Nucleus accumbens (tissue), 56 donors: ENCODE measurements at regions not wholly inside any gene's neighbourhood (a gene's known extent, or its start where the extent isn't known, plus 50 kb on each side); places are given as distances from the start of the nearest gene placed in this dataset.
"Not testable (repeated sequence)": the region's sequence is repeated elsewhere in the genome, so short reads cannot be mapped to it uniquely, and the experiment has no call there.

Experiments used
- DNase-seq, 56 donors: peaks; one replicate each; lab custom pipeline; 2025; lab: John Stamatoyannopoulos, UW

- DNase-seq = no peak
These were observed 1310.8 kb upstream of the CHAC2 start for GRCh38 chr2:52456561-52457377.

- no peak for DNase-seq
These were observed 1312.6 kb upstream of the CHAC2 start for GRCh38 chr2:52454962-52455361.

- DNase-seq = no peak
These were observed 1315.4 kb upstream of the CHAC2 start for GRCh38 chr2:52452201-52452600.

- no peak for DNase-seq
These were observed 1321.9 kb upstream of the CHAC2 start for GRCh38 chr2:52445686-52446085.

GRCh38 chr2:52431352-52431760 lies 1336.2 kb upstream of the CHAC2 start:
- no peak for DNase-seq

- no peak for DNase-seq
These were observed 1337.9 kb upstream of the CHAC2 start for GRCh38 chr2:52429740-52430139.

- DNase-seq = no peak
These were observed 1338.4 kb upstream of the CHAC2 start for GRCh38 chr2:52429171-52429570.

GRCh38 chr2:52428224-52428623 lies 1339.4 kb upstream of the CHAC2 start:
- no peak for DNase-seq

GRCh38 chr2:52423655-52424054 lies 1343.9 kb upstream of the CHAC2 start:
- no peak for DNase-seq

GRCh38 chr2:52423111-52423510 lies 1344.5 kb upstream of the CHAC2 start:
- DNase-seq = no peak

- DNase-seq = no peak
These were observed 1351.3 kb upstream of the CHAC2 start for GRCh38 chr2:52416340-52416739.

GRCh38 chr2:52414561-52415295 lies 1352.9 kb upstream of the CHAC2 start:
- peak in 1 of 56 donors; percentile 2 for DNase-seq

- not testable (repeated sequence) for DNase-seq
These were observed 1358.1 kb upstream of the CHAC2 start for GRCh38 chr2:52409308-52410118.

- DNase-seq = no peak
These were observed 1361.6 kb upstream of the CHAC2 start for GRCh38 chr2:52405980-52406379.

GRCh38 chr2:52404866-52405265 lies 1362.7 kb upstream of the CHAC2 start:
- no peak for DNase-seq

- no peak for DNase-seq
These were observed 1363.6 kb upstream of the CHAC2 start for GRCh38 chr2:52404046-52404445.

GRCh38 chr2:52402128-52402527 lies 1365.5 kb upstream of the CHAC2 start:
- DNase-seq = no peak

GRCh38 chr2:52396836-52397235 lies 1364.9 kb upstream of the NRXN1 start:
- DNase-seq = no peak

- no peak for DNase-seq
These were observed 1364.0 kb upstream of the NRXN1 start for GRCh38 chr2:52395912-52396311.

- no peak for DNase-seq
These were observed 1359.7 kb upstream of the NRXN1 start for GRCh38 chr2:52391621-52392020.

- no peak for DNase-seq
These were observed 1358.7 kb upstream of the NRXN1 start for GRCh38 chr2:52390651-52391050.
